Activated T-cell treated with anti-CD3 and anti-CD28 coated beads, Interleukin-2, amount 50 U/mL, for 48 hours (primary cell): ENCODE measurements at regions not wholly inside any gene's neighbourhood (a gene's known extent, or its start where the extent isn't known, plus 50 kb on each side); places are given as distances from the start of the nearest gene placed in this dataset.

Source experiments
- DNase-seq, 2 experiments: peaks; one replicate each; pipeline ENCODE4 v3.0.0-alpha.2; 2020

GRCh38 chr1:222161676-222162075, 386.2 kb downstream of the HHIPL2 start:
- no peak for DNase-seq

DNA sequence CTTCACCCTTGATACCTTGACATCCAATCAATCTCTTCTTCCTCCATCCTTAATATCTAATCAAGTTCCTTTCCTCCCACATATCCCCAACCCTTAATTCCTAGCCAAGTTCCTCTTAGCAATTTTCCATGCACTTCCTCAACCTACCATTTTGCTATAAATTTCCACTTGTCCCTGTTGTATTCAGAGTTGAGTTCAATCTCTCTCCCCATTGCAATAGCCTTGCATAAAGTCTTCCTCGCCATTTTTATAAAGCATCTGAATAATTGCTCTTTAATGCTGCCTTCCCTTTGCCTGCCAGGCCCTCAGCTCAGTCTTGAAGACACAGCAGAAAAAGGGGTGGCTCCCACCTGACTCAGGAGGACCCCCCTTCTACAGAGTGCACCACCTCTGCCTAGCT, 390.3 kb downstream of the HHIPL2 start:
- DNase-seq: no peak

- DNase-seq: no peak
Observed at GRCh38 chr1:222140206-222140605, 398.3 kb upstream of the DUSP10 start.

DNA sequence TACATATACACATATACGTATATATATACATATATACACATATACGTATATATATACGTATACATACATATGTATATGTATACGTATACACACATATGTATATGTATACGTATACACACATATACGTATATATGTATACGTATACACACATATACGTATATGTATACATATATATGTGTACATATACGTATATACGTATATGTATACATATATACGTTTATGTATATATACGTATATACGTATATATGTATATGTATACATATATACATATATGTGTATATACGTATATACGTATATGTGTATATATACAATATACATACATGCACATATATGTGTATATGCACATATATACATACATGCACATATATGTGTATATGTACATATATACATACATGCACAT, 396.2 kb upstream of the DUSP10 start:
- no peak for DNase-seq

- DNase-seq: no peak
Observed at GRCh38 chr1:222136869-222137268, 395.0 kb upstream of the DUSP10 start.

DNA sequence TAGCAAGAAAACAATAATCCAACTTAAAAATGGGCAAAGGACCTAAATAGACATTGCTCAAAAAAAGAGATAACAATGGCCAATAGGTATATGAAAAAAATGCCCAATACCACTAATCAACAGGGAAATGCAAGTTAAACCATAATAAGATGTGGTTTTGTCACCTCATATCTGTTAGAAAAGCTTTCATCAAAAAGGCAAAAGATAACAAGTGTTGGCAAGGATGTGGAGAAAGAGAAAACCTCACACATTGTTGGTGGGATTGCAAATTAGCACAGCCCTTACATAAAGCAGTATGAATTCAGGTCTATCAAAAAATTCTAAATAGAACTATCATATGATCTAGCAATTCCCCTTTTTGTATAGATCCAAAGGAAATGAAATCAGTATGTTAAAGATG, 387.2 kb upstream of the DUSP10 start:
- DNase-seq: no peak

GRCh38 chr1:222127526-222128152, 385.8 kb upstream of the DUSP10 start:
- DNase-seq: no peak

- DNase-seq: no peak
Observed at GRCh38 chr1:222127096-222127495, 385.2 kb upstream of the DUSP10 start.

DNA sequence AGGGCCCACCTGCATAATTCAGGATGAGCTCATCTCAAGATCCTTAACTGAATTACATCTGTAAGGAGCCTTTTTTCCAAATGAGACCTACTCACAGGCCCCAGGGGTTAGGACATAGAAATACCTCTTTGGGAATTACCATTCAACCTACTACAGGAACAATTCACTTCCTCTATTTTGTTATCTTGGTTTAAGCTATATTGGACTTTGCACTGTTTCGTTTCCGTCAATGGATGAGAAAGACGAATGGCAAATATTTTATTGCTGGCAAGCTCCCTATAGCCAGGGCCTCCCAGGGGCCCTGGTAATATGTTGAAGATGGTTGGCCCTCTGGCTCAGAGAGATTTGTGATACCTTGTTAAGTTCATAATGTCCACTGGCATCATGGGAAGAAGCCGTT, 384.2 kb upstream of the DUSP10 start:
- no peak for DNase-seq

GRCh38 chr1:222124602-222125001, 382.7 kb upstream of the DUSP10 start:
- DNase-seq: no peak

DNA sequence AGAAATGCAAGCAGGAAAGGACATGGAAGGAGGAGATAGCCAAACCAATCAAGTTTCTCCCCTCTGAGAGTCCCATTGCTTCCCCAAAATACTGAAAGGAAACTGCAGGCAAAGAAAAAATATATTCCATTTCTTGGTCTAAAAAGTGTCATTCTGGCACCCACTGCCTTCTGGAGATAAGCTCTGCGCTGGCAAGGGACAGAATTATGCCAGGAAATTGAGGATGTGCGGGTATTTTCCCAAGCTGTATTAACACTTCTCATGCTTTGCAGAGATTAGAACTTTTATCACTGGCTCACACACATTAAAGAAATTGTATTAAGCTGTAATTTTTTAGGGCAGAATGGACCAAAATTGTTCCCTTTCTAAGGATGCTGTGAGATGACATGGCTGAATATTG, 381.2 kb upstream of the DUSP10 start:
- no peak for DNase-seq

- DNase-seq: no peak
Observed at GRCh38 chr1:222117809-222118208, 375.9 kb upstream of the DUSP10 start.

GRCh38 chr1:222114536-222115156, 372.8 kb upstream of the DUSP10 start:
- DNase-seq: no peak

GRCh38 chr1:222109836-222110235, 367.9 kb upstream of the DUSP10 start:
- DNase-seq: no peak

GRCh38 chr1:222107975-222108374, 366.1 kb upstream of the DUSP10 start:
- no peak for DNase-seq

DNA sequence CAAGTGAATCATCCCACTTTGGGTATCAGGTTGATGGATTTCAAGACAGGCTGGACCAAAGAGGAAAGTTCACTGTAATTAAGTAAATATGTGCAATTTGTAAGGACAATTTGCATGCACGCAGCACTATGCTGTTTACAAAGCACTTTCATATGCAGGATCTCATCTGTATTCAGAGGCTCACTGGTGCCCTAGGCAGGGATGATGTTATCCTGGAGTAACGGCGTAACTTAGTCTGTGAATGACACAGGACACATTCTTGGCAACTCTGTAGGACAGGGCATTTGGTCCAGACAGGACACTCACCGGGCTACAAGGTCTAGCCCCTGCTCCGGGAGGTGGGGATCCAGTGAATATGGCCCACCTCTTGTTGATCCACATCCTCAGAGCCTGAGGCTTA, 365.4 kb upstream of the DUSP10 start:
- DNase-seq: no peak

- no peak for DNase-seq
Observed at GRCh38 chr1:222106377-222106776, 364.5 kb upstream of the DUSP10 start.

- DNase-seq: no peak
Observed at GRCh38 chr1:222105861-222106260, 364.0 kb upstream of the DUSP10 start.

GRCh38 chr1:222105393-222105737, 363.5 kb upstream of the DUSP10 start:
- no peak for DNase-seq

DNA sequence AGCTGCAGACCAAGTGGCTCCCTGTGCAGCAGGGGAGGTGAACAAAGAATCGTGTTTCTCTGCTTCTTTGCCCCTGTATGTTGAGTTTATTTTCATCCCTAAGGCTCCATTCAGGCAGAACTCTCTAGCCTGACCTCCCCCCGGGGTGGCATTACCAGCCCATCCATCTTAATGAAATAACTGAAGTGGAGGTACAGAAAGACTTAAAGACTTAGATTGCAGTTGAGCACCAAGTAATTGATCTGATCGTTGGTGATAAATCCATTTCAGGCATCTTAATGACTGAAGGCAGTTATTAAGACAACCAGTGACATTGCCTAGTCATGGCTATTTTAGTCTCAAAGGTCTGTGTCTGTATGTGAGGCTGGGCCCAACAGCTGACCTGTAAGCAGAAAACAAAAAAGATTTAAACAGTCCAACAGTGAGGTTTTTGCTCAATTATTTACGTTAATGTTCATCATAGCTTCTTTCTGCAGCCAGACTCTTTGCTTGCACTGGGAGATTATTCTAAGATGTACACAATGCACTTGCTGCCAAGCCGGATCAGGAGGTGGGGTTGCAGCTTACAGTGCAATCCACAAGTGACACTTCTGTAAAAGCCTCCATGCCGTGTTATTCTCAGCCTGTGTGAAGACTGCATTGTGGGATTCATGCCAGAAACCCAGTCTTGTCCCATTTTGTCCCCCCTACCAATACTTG, 363.0 kb upstream of the DUSP10 start:
- DNase-seq: no peak

GRCh38 chr1:222104097-222104496, 362.2 kb upstream of the DUSP10 start:
- no peak for DNase-seq

DNA sequence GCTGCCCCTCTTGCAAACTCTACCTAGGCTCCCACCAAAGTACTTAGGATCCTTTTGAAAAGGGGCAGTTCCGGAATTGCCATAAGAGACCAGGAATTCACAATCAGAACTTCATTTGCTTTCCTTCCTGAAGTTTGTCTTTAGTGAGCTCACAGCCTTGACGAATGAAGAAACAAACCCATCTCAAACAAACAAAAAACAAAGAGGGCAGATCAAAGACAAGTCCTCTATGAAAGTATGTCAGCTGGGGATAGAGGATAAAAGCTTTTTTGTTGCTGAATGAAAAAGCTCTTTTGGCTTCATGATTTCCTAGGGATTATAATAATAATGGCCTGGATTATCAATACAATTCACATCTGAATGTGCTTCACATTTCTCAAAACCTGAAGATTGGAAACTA, 357.9 kb upstream of the DUSP10 start:
- DNase-seq: no peak

- DNase-seq: no peak
Observed at GRCh38 chr1:222098404-222098803, 356.5 kb upstream of the DUSP10 start.

DNA sequence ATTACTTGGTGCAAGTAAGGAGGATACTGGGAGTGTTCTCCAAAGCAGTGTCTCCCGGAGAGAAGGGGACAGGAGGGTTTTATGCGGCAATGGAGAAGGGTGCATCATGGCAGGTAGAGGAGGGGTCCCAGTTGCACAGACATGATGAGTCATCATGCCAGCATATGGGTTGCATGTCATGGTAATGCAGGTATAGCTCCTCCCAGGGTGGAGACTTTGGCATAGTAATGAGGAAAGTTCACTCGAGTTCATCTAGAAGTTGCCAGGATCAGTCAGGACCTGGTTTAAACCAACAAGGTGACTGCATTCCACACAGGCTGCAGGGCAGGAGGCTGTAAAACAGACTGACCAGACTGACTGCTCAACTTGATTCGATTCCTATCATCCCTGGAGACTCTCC, 355.7 kb upstream of the DUSP10 start:
- DNase-seq: no peak

- DNase-seq: no peak
Observed at GRCh38 chr1:222096883-222097282, 355.0 kb upstream of the DUSP10 start.
